ENCODE measurements at regions not wholly inside any gene's neighbourhood (a gene's known extent, or its start where the extent isn't known, plus 50 kb on each side); places are given as distances from the start of the nearest gene placed in this dataset.

DNA sequence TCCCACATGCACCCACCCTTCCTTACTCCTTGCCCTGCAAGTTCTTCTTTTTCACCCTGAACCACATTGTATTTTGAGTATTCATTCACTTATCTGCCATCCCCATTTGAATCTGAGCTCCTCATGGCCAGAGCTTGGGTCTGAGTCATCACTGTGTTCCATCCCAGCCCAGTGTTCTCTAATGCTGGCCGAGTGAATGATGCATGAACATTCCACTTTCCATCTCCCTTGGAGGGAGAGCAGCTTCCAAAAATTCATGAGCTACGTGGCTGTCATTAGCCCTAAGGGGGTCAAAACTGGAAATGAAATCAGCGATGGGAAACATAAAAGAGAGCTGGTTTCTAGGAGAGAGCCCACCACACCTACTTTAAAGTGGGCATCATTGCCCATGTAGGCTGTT is 187.0 kb upstream of the USP24 start:
- TF ChIP-seq CEBPB (IDR thresholded peaks at IDR 0.05) (no peak), FOXM1 (IDR thresholded peaks at IDR 0.05; ENCODE audit: borderline replicate concordance, low read depth) (no peak), EP300 (IDR thresholded peaks at IDR 0.05; ENCODE audit: borderline replicate concordance) (no peak), TAF1 (IDR thresholded peaks at IDR 0.05; ENCODE audit: low read depth) (no peak), NFIC (IDR thresholded peaks at IDR 0.05) (no peak), CREB1 (IDR thresholded peaks at IDR 0.05; ENCODE audit: low read depth) (no peak)
- TF ChIP-seq, protein P1, sequence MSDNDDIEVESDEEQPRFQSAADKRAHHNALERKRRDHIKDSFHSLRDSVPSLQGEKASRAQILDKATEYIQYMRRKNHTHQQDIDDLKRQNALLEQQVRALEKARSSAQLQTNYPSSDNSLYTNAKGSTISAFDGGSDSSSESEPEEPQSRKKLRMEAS (IDR thresholded peaks at IDR 0.05): no peak
- TF ChIP-seq, protein P2, sequence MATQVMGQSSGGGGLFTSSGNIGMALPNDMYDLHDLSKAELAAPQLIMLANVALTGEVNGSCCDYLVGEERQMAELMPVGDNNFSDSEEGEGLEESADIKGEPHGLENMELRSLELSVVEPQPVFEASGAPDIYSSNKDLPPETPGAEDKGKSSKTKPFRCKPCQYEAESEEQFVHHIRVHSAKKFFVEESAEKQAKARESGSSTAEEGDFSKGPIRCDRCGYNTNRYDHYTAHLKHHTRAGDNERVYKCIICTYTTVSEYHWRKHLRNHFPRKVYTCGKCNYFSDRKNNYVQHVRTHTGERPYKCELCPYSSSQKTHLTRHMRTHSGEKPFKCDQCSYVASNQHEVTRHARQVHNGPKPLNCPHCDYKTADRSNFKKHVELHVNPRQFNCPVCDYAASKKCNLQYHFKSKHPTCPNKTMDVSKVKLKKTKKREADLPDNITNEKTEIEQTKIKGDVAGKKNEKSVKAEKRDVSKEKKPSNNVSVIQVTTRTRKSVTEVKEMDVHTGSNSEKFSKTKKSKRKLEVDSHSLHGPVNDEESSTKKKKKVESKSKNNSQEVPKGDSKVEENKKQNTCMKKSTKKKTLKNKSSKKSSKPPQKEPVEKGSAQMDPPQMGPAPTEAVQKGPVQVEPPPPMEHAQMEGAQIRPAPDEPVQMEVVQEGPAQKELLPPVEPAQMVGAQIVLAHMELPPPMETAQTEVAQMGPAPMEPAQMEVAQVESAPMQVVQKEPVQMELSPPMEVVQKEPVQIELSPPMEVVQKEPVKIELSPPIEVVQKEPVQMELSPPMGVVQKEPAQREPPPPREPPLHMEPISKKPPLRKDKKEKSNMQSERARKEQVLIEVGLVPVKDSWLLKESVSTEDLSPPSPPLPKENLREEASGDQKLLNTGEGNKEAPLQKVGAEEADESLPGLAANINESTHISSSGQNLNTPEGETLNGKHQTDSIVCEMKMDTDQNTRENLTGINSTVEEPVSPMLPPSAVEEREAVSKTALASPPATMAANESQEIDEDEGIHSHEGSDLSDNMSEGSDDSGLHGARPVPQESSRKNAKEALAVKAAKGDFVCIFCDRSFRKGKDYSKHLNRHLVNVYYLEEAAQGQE (IDR thresholded peaks at IDR 0.05; ENCODE audit: low read depth): no peak
